K562 (cell line): ENCODE measurements at regions not wholly inside any gene's neighbourhood (a gene's known extent, or its start where the extent isn't known, plus 50 kb on each side); places are given as distances from the start of the nearest gene placed in this dataset.

Source experiments
- BRF2 ChIP-seq: IDR thresholded peaks from 3 replicates; pipeline ENCODE4 v1.6.1; 2011; ENCODE audit warnings: borderline replicate concordance, mild to moderate bottlenecking; ENCODE audit not compliant: insufficient read length, insufficient read depth
- CTCF ChIP-seq, 3 experiments: IDR thresholded peaks in 2 of 3; conservative IDR thresholded peaks in 1 of 3; 2 replicates each; pipeline ENCODE4 v1.5.1; 2011 to 2012; ENCODE audit warnings: low read length in 3 of 3, mild to moderate bottlenecking in 3 of 3, control low read depth in 2 of 3, improper control_type of control experiment in 1 of 3, inconsistent platforms in 1 of 3, low read depth in 1 of 3, mixed read lengths in 1 of 3, moderate library complexity in 1 of 3; ENCODE audit not compliant: insufficient read depth in 2 of 3
- HCFC1 ChIP-seq: IDR thresholded peaks from 2 replicates; pipeline ENCODE4 v1.6.1; 2012; ENCODE audit warnings: low read depth, low read length, improper control_type of control experiment
- HDGF ChIP-seq: fragments of 450-650 bp; IDR thresholded peaks from 2 replicates; pipeline ENCODE4 v1.6.1; 2016
- MYNN ChIP-seq, 2 experiments: sonication (generic); formaldehyde crosslinking in 1 of 2; IDR thresholded peaks; 2 replicates each; pipeline versions ENCODE4 v1.5.0 to v1.6.1; 2016 to 2020; ENCODE audit warnings: antibody characterized with exemption in 1 of 2, missing genetic modification reagents in 1 of 2
- PCBP2 ChIP-seq: fragments of 200-400 bp; formaldehyde crosslinking; IDR thresholded peaks from 2 replicates; pipeline ENCODE4 v1.6.1; 2018; ENCODE audit warnings: low read length, low read depth, mild to moderate bottlenecking, moderate library complexity; ENCODE audit not compliant: poor library complexity, severe bottlenecking
- SREBF2 ChIP-seq: sonication (generic); formaldehyde crosslinking; IDR thresholded peaks from 2 replicates; pipeline ENCODE4 v1.4.0; 2020; ENCODE audit warnings: mild to moderate bottlenecking, missing genetic modification reagents
- U2AF1 ChIP-seq: fragments of 200-400 bp; formaldehyde crosslinking; optimal IDR thresholded peaks from 2 replicates; pipeline ENCODE3; 2017; ENCODE audit warnings: mild to moderate bottlenecking, low read depth, low read length, moderate library complexity
- ZBTB33 ChIP-seq: sonication (generic); formaldehyde crosslinking; IDR thresholded peaks from 2 replicates; pipeline ENCODE4 v1.8.1; 2023; ENCODE audit warnings: mild to moderate bottlenecking, missing genetic modification reagents
- ZNF398 ChIP-seq: fragments of 250-450 bp; sonication (Bioruptor Pico); IDR thresholded peaks from 2 replicates; pipeline ENCODE4 v1.8.0; 2021; ENCODE audit warnings: moderate library complexity, mild to moderate bottlenecking, inconsistent platforms

- no peak for TF ChIP-seq SREBF2
- no peak for TF ChIP-seq CTCF (IDR thresholded peaks at IDR 0.05 in 2 of 3, conservative IDR thresholded peaks at IDR 0.05 in 1 of 3; ENCODE audit: insufficient read depth in 2 of 3, low read depth in 1 of 3, low read length in 3 of 3)
- no peak for TF ChIP-seq ZNF398
- no peak for TF ChIP-seq HCFC1
- TF ChIP-seq PCBP2 = no peak
- no peak for TF ChIP-seq MYNN (IDR thresholded peaks at IDR 0.05)
- TF ChIP-seq MYNN (CRISPR knock-in tag; IDR thresholded peaks at IDR 0.05) = no peak
- TF ChIP-seq ZBTB33 (CRISPR knock-in tag) = no peak
- TF ChIP-seq U2AF1 = no peak
- no peak for TF ChIP-seq BRF2
- no peak for TF ChIP-seq HDGF
Measured at GRCh38 chr15:58268746-58269267, 130.6 kb downstream of the AQP9 start.
